ENCODE measurements at regions not wholly inside any gene's neighbourhood (a gene's known extent, or its start where the extent isn't known, plus 50 kb on each side); places are given as distances from the start of the nearest gene placed in this dataset.

GRCh38 chr2:221851531-221852045 is 279.5 kb upstream of the EPHA4 start:
- Histone ChIP-seq H3K27ac (ENCODE audit: low read depth, low read length, poor library complexity, severe bottlenecking) (no peak overlapping the region), H3K4me2 (ENCODE audit: low read length) (no peak overlapping the region), H3K9me3 (ENCODE audit: low read length) (no peaks in the 10 kb centered on the region), H3K4me3 (ENCODE audit: low read depth, low read length, poor library complexity, severe bottlenecking) (no peak overlapping the region), H3K27me3 (ENCODE audit: insufficient read depth, low read length) (no peaks in the 10 kb centered on the region), H4K20me1 (ENCODE audit: insufficient read depth, low read length) (no peaks in the 10 kb centered on the region), H3K36me3 (ENCODE audit: insufficient read depth, low read length) (no peaks in the 10 kb centered on the region), H3F3A (ENCODE audit: insufficient read depth, low read length) (no peaks in the 10 kb centered on the region), H3K9ac (ENCODE audit: low read length) (no peak overlapping the region), H3K79me2 (ENCODE audit: insufficient read depth, low read length) (no peaks in the 10 kb centered on the region), H3K4me1 (ENCODE audit: insufficient read depth, low read length, severe bottlenecking) (no peaks in the 10 kb centered on the region), H3K9me2 (ENCODE audit: low read depth, low read length) (no peaks in the 10 kb centered on the region), H2AFZ (ENCODE audit: low read length) (no peak overlapping the region)
- no peak for TF ChIP-seq EZH2 (IDR thresholded peaks at IDR 0.05; ENCODE audit: borderline replicate concordance, low read length)
- no peak for TF ChIP-seq CTCF (IDR thresholded peaks at IDR 0.05; ENCODE audit: low read length)

- H3K9me3 ChIP-seq (ENCODE audit: low read length) = no peaks in the 10 kb centered on the region
- no peaks in the 10 kb centered on the region for H3K79me2 ChIP-seq (ENCODE audit: insufficient read depth, low read length)
- H3K4me2 ChIP-seq (ENCODE audit: low read length) = no peak overlapping the region
- H3K27me3 ChIP-seq (ENCODE audit: insufficient read depth, low read length) = no peaks in the 10 kb centered on the region
- no peak for TF ChIP-seq CTCF (IDR thresholded peaks at IDR 0.05; ENCODE audit: low read length)
- TF ChIP-seq EZH2 (IDR thresholded peaks at IDR 0.05; ENCODE audit: borderline replicate concordance, low read length) = no peak
- H3K9ac ChIP-seq (ENCODE audit: low read length) = no peak overlapping the region
- H3K9me2 ChIP-seq (ENCODE audit: low read depth, low read length) = no peaks in the 10 kb centered on the region
- H3F3A ChIP-seq (ENCODE audit: insufficient read depth, low read length) = no peaks in the 10 kb centered on the region
- H3K4me1 ChIP-seq (ENCODE audit: insufficient read depth, low read length, severe bottlenecking) = no peaks in the 10 kb centered on the region
- H3K36me3 ChIP-seq (ENCODE audit: insufficient read depth, low read length) = no peaks in the 10 kb centered on the region
- H3K27ac ChIP-seq (ENCODE audit: low read depth, low read length, poor library complexity, severe bottlenecking) = no peak overlapping the region
- H3K4me3 ChIP-seq (ENCODE audit: low read depth, low read length, poor library complexity, severe bottlenecking) = no peak overlapping the region
- H4K20me1 ChIP-seq (ENCODE audit: insufficient read depth, low read length) = no peaks in the 10 kb centered on the region
- H2AFZ ChIP-seq (ENCODE audit: low read length) = no peak overlapping the region
Measured at GRCh38 chr2:221850076-221850475, 278.0 kb upstream of the EPHA4 start.

GRCh38 chr2:221848286-221848685 is 276.2 kb upstream of the EPHA4 start:
- Histone ChIP-seq H3K4me2 (ENCODE audit: low read length) (no peak overlapping the region), H3K9me2 (ENCODE audit: low read depth, low read length) (no peaks in the 10 kb centered on the region), H3K4me1 (ENCODE audit: insufficient read depth, low read length, severe bottlenecking) (no peaks in the 10 kb centered on the region), H3F3A (ENCODE audit: insufficient read depth, low read length) (no peaks in the 10 kb centered on the region), H3K79me2 (ENCODE audit: insufficient read depth, low read length) (no peaks in the 10 kb centered on the region), H3K9ac (ENCODE audit: low read length) (no peak overlapping the region), H3K4me3 (ENCODE audit: low read depth, low read length, poor library complexity, severe bottlenecking) (no peak overlapping the region), H3K36me3 (ENCODE audit: insufficient read depth, low read length) (no peaks in the 10 kb centered on the region), H4K20me1 (ENCODE audit: insufficient read depth, low read length) (no peaks in the 10 kb centered on the region), H3K27me3 (ENCODE audit: insufficient read depth, low read length) (no peaks in the 10 kb centered on the region), H3K27ac (ENCODE audit: low read depth, low read length, poor library complexity, severe bottlenecking) (no peak overlapping the region), H3K9me3 (ENCODE audit: low read length) (no peaks in the 10 kb centered on the region), H2AFZ (ENCODE audit: low read length) (no peak overlapping the region)
- no peak for TF ChIP-seq CTCF (IDR thresholded peaks at IDR 0.05; ENCODE audit: low read length)
- TF ChIP-seq EZH2 (IDR thresholded peaks at IDR 0.05; ENCODE audit: borderline replicate concordance, low read length) = no peak
